Spleen (tissue), 11 donors: ENCODE measurements at regions not wholly inside any gene's neighbourhood (a gene's known extent, or its start where the extent isn't known, plus 50 kb on each side); places are given as distances from the start of the nearest gene placed in this dataset.

ENCODE experiments used
- DNase-seq: peaks from one replicate; pipeline ENCODE4 v3.0.0-alpha.2; 2020
- H3K27ac ChIP-seq, 8 donors: fragments of 200-600 bp; sonication (generic) in 7 of 8; 1 replicate in 4 of 8; 2 replicates in 4 of 8; pipeline versions ENCODE4 v1.5.0 to v1.8.0; 2016 to 2021; ENCODE audit warnings: inconsistent platforms in 4 of 8, mild to moderate bottlenecking in 4 of 8, moderate library complexity in 1 of 8
- H3K27me3 ChIP-seq, 7 donors: fragments of 200-600 bp; sonication (generic) in 6 of 7; replicated peaks in 1 of 7; 1 replicate in 4 of 7; 2 replicates in 3 of 7; pipeline versions ENCODE4 v1.5.0 to v1.8.0; 2016 to 2021; ENCODE audit warnings: inconsistent platforms in 3 of 7, mild to moderate bottlenecking in 1 of 7
- H3K36me3 ChIP-seq, 6 donors: fragments of 200-600 bp; sonication (generic) in 5 of 6; 1 replicate in 4 of 6; 2 replicates in 2 of 6; pipeline versions ENCODE4 v1.5.0 to v1.8.0; 2016 to 2021; ENCODE audit warnings: inconsistent platforms in 2 of 6
- H3K4me1 ChIP-seq, 6 donors: fragments of 200-600 bp; sonication (generic) in 5 of 6; 1 replicate in 3 of 6; 2 replicates in 3 of 6; pipeline versions ENCODE4 v1.5.0 to v1.8.0; 2016 to 2021; ENCODE audit warnings: inconsistent platforms in 3 of 6
- H3K4me3 ChIP-seq, 8 donors: fragments of 200-600 bp; sonication (generic) in 7 of 8; 1 replicate in 4 of 8; 2 replicates in 4 of 8; pipeline versions ENCODE4 v1.5.0 to v1.8.0; 2016 to 2021; ENCODE audit warnings: inconsistent platforms in 4 of 8, mild to moderate bottlenecking in 4 of 8, moderate library complexity in 2 of 8
- H3K9me3 ChIP-seq, 8 donors: fragments of 200-600 bp; sonication (generic) in 7 of 8; 1 replicate in 4 of 8; 2 replicates in 4 of 8; pipeline versions ENCODE4 v1.5.0 to v1.8.0; 2016 to 2021; ENCODE audit warnings: inconsistent platforms in 4 of 8
- POLR2A ChIP-seq, 3 donors: fragments of 450-650 bp; IDR thresholded peaks; one replicate each; pipeline ENCODE4 v1.5.1; 2017; ENCODE audit warnings: antibody characterized with exemption in 3 of 3, mild to moderate bottlenecking in 1 of 3
- POLR2AphosphoS5 ChIP-seq, 3 donors: sonication (generic); formaldehyde crosslinking; IDR thresholded peaks; one replicate each; pipeline ENCODE4 v1.5.1; 2017; ENCODE audit warnings: antibody characterized with exemption in 3 of 3
- WGBS, 5 donors: extraction: QIAGEN DNeasy Blood & Tissue Kit in 3 of 5; methylation state at CpG; one replicate each; pipeline versions ENCODE4 v1.1.5 to v1.1.7; 2013 to 2018; 5-methylcytosine and 5-hydroxymethylcytosine counted together
- intact Hi-C: fragments of 100-400 bp; cut with DNase I; formaldehyde crosslinking; loops from one replicate; pipeline ENCODE4 v1.15.0; 2023; ENCODE audit warnings: low total_unique reads
- TF ChIP-seq, protein P1 (sequence below), 11 experiments: fragments of 200-600 bp in 7 of 11; fragments of 450-650 bp in 4 of 11; sonication (generic) in 4 of 11; IDR thresholded peaks in 8 of 11; conservative IDR thresholded peaks in 3 of 11; 1 replicate in 7 of 11; 2 replicates in 4 of 11; pipeline versions ENCODE4 v1.4.0 to v1.8.0; 2016 to 2021; ENCODE audit warnings: antibody characterized with exemption in 11 of 11, inconsistent platforms in 4 of 11, mild to moderate bottlenecking in 1 of 11
- donor health status: healthy with polysubstance abuse.
- donor health status: DM: no; HTN: no; CAD: no; lungs with moderate emphysema.
- donor health status: DM: no; HTN: no; CAD: no.
- donor health status: Bipolar disorder and iron deficiency.
- donor health status: healthy.
- donor health status: DM: no; HTN: no; CAD: no.
- donor health status: DM: yes; HTN: yes; CAD: no.

DNA sequence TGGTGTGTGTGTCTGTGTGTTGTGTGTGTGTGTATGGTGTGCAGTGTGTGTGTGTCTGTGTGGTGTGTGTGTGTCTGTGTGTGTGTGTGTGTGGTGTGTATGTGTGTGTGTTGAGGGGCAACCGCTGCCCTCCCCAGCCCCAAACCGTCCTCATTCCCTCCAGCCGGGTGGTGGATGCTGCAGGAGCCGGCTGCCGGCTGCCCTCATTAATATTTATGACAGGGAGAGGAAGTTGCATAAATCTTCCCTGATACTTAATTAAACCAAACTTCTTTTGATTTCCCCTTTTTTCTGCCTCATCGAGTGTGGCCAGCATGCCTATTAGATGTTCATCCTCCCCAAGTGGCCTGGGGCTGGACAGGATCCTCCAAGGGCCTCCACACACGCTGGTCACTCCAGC lies 121.4 kb upstream of the MVB12B start:
- WGBS, 5 donors = 9 to 21% (median 14%) methylated on average over 6 to 7 of the region's 7 CpGs
- Histone ChIP-seq H3K36me3 (no peaks in the 10 kb centered on the region), H3K27me3 (peaks cover 0 to 34% (median 0%) of the 10 kb centered on the region in 7 donors), H3K9me3 (peaks cover 0 to 7% (median 0%) of the 10 kb centered on the region in 8 donors), H3K4me3 (no peak overlapping the region), H3K4me1 (peaks cover 0 to 16% (median 8%) of the 10 kb centered on the region in 6 donors), H3K27ac (no peak overlapping the region)
- no peak for TF ChIP-seq POLR2AphosphoS5 (IDR thresholded peaks at IDR 0.05)
- TF ChIP-seq, protein P1, sequence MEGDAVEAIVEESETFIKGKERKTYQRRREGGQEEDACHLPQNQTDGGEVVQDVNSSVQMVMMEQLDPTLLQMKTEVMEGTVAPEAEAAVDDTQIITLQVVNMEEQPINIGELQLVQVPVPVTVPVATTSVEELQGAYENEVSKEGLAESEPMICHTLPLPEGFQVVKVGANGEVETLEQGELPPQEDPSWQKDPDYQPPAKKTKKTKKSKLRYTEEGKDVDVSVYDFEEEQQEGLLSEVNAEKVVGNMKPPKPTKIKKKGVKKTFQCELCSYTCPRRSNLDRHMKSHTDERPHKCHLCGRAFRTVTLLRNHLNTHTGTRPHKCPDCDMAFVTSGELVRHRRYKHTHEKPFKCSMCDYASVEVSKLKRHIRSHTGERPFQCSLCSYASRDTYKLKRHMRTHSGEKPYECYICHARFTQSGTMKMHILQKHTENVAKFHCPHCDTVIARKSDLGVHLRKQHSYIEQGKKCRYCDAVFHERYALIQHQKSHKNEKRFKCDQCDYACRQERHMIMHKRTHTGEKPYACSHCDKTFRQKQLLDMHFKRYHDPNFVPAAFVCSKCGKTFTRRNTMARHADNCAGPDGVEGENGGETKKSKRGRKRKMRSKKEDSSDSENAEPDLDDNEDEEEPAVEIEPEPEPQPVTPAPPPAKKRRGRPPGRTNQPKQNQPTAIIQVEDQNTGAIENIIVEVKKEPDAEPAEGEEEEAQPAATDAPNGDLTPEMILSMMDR (IDR thresholded peaks at IDR 0.05 in 8 of 11, conservative IDR thresholded peaks at IDR 0.05 in 3 of 11) = no peak
- no peak for TF ChIP-seq POLR2A (IDR thresholded peaks at IDR 0.05)
- intact Hi-C loops = no loop called here
- no peak for DNase-seq

DNA sequence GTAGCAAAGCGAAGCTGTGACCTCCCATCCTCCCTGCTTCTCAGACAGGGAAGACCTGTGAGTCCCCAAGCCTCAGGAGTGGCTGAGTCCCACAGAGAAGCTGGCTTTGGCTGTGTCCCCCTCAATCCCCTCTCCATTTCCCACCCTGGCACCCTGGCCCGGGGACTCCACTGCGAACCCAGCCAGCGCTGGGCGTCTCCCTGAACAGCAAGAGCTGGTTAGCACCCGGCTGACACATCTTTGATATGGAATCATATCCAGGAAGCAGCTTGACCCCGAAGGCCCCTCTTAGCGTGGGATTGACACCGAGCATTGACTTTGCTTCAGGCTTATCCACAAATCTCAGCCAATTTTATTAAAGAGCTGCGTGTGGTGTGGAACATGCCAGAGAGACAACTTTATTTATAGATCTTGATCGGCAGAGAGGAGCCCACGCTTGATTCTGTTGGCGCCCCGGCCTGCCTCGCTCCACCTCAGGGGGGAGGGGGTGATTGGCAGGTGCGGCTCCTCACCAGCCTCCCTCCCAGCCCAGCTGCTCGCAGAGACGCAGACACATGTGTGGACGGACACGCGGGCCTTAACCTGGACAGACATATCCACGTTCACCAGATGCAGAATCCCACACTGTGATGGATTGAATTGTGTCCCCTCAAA lies 120.7 kb upstream of the MVB12B start:
- peaks cover 0 to 4% (median 0%) of the 10 kb centered on the region in 8 donors for H3K9me3 ChIP-seq
- no peaks in the 10 kb centered on the region for H3K36me3 ChIP-seq
- peaks cover 0 to 16% (median 8%) of the 10 kb centered on the region in 6 donors for H3K4me1 ChIP-seq
- H3K27ac ChIP-seq = no peak overlapping the region
- TF ChIP-seq, protein P1 (IDR thresholded peaks at IDR 0.05 in 8 of 11, conservative IDR thresholded peaks at IDR 0.05 in 3 of 11) = no peak
- TF ChIP-seq POLR2AphosphoS5 (IDR thresholded peaks at IDR 0.05) = no peak
- no peak for TF ChIP-seq POLR2A (IDR thresholded peaks at IDR 0.05)
- WGBS, 5 donors = 69 to 78% (median 73%) methylated on average over 22 of the region's 22 CpGs
- DNase-seq = no peak
- peaks cover 0 to 34% (median 0%) of the 10 kb centered on the region in 7 donors for H3K27me3 ChIP-seq
- intact Hi-C loops = no loop called here
- no peak overlapping the region for H3K4me3 ChIP-seq

DNA sequence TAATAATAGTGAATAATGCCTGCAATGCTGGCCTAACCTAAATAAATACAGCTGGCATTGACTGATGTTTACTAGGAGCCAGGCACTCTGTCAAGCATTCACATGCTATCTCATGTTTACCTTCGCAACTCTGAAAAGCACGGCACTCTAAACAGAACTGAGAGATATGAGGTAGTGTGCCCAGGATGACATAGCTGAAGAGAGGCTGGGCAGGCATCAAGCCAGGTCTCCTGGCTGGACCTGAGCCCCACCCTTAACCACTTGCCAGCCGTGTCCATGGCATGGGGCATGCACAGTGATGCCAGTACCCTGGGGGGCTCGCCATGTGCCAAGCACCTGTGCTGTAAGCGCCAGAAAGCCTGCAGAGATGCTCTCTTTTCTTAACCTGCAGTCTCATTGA lies 119.4 kb upstream of the MVB12B start:
- Histone ChIP-seq H3K36me3 (no peaks in the 10 kb centered on the region), H3K4me1 (peaks cover 0 to 16% (median 8%) of the 10 kb centered on the region in 6 donors), H3K4me3 (no peak overlapping the region), H3K27ac (no peak overlapping the region), H3K27me3 (peaks cover 0 to 30% (median 0%) of the 10 kb centered on the region in 7 donors), H3K9me3 (peaks cover 0 to 7% (median 1%) of the 10 kb centered on the region in 8 donors)
- DNase-seq = no peak
- intact Hi-C loops = no loop called here
- 84 to 95% (median 90%) methylated on average over 4 to 5 of the region's 5 CpGs for WGBS, 5 donors
- TF ChIP-seq POLR2AphosphoS5 (IDR thresholded peaks at IDR 0.05) = no peak
- TF ChIP-seq POLR2A (IDR thresholded peaks at IDR 0.05) = no peak
- TF ChIP-seq, protein P1 (IDR thresholded peaks at IDR 0.05 in 8 of 11, conservative IDR thresholded peaks at IDR 0.05 in 3 of 11) = no peak

DNA sequence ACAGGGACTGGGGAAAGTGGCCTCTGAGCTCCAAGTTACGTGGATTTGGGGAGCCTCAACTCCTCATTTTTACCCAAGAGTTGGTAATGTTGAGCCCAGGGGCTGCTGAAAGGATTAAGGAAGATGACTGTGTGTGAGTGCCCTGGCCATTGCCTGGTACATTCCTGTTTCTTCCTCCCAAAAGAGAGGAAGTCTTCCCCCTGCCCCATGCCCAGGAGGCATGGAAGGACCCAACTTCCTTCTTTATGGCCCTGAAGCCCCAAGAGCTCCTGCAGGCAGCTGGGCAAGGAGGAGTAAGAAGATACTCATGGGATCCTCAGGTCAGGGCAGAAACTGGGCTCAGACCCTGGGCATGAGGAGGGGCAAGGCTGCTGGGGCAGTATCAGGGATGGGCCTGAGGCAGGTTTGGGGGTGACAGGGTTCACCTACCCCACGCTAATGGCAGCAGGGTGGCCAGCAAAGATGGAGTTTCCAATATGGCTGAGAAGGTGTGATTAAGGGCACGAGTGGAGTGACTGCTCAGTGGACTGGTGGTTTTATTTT lies 118.3 kb upstream of the MVB12B start:
- Histone ChIP-seq H3K36me3 (no peaks in the 10 kb centered on the region), H3K4me1 (peaks cover 0 to 16% (median 8%) of the 10 kb centered on the region in 6 donors)
- no peak for DNase-seq

More for the DNA sequence above, 118.3 kb upstream of the MVB12B start:
- 62 to 94% (median 84%) methylated on average over 3 of the region's 3 CpGs for WGBS, 5 donors
- H3K9me3 ChIP-seq = peaks cover 0 to 15% (median 10%) of the 10 kb centered on the region in 8 donors
- H3K27ac ChIP-seq = no peak overlapping the region
- TF ChIP-seq POLR2AphosphoS5 (IDR thresholded peaks at IDR 0.05) = no peak
- TF ChIP-seq POLR2A (IDR thresholded peaks at IDR 0.05) = no peak
- TF ChIP-seq, protein P1 (IDR thresholded peaks at IDR 0.05 in 8 of 11, conservative IDR thresholded peaks at IDR 0.05 in 3 of 11) = no peak
- no peak overlapping the region for H3K4me3 ChIP-seq
- peaks cover 0 to 26% (median 0%) of the 10 kb centered on the region in 7 donors for H3K27me3 ChIP-seq
- intact Hi-C loops = no loop called here
